Smooth muscle cell (in vitro differentiated cells): ENCODE measurements at regions not wholly inside any gene's neighbourhood (a gene's known extent, or its start where the extent isn't known, plus 50 kb on each side); places are given as distances from the start of the nearest gene placed in this dataset.

Experiments used
- DNase-seq: peaks from one replicate; lab custom pipeline; 2025; ENCODE audit not compliant: unreplicated experiment; lab: John Stamatoyannopoulos, UW
- H2AFZ ChIP-seq: fragments of 200-600 bp; sonication (generic); 2 replicates; pipeline ENCODE4 v1.6.0; 2016; ENCODE audit warnings: antibody characterized with exemption, low read depth, mild to moderate bottlenecking
- H3F3A ChIP-seq: fragments of 200-600 bp; sonication (generic); 2 replicates; pipeline ENCODE4 v1.6.0; 2017; ENCODE audit warnings: antibody characterized with exemption, low read depth
- H3K27ac ChIP-seq: fragments of 200-600 bp; sonication (generic); 2 replicates; pipeline ENCODE4 v1.5.1; 2016; ENCODE audit warnings: low read depth, mild to moderate bottlenecking
- H3K27me3 ChIP-seq: fragments of 200-600 bp; sonication (generic); 2 replicates; pipeline ENCODE4 v1.6.1; 2016; ENCODE audit warnings: low read depth, mild to moderate bottlenecking
- H3K36me3 ChIP-seq: fragments of 200-600 bp; sonication (generic); 2 replicates; pipeline ENCODE4 v1.5.1; 2016; ENCODE audit warnings: low read depth
- H3K4me1 ChIP-seq: fragments of 200-600 bp; sonication (generic); 2 replicates; pipeline ENCODE4 v1.5.1; 2016; ENCODE audit warnings: low read depth
- H3K4me2 ChIP-seq: fragments of 200-600 bp; sonication (generic); 2 replicates; pipeline ENCODE4 v1.6.0; 2016; ENCODE audit warnings: mild to moderate bottlenecking
- H3K4me3 ChIP-seq: fragments of 200-600 bp; sonication (generic); 2 replicates; pipeline ENCODE4 v1.5.1; 2016; ENCODE audit warnings: mild to moderate bottlenecking
- H3K79me2 ChIP-seq: fragments of 200-600 bp; sonication (generic); 2 replicates; pipeline ENCODE4 v1.6.0; 2016; ENCODE audit warnings: low read depth, mild to moderate bottlenecking
- H3K9ac ChIP-seq: fragments of 200-600 bp; sonication (generic); 2 replicates; pipeline ENCODE4 v1.6.0; 2016; ENCODE audit warnings: low read depth
- H3K9me3 ChIP-seq: fragments of 200-600 bp; sonication (generic); replicated peaks from 2 replicates; pipeline ENCODE4 v1.5.1; 2016; ENCODE audit warnings: low read depth
- H4K20me1 ChIP-seq: fragments of 200-600 bp; sonication (generic); 2 replicates; pipeline ENCODE4 v1.6.0; 2016; ENCODE audit warnings: low read depth
- CTCF ChIP-seq: fragments of 200-600 bp; sonication (generic); IDR thresholded peaks from 2 replicates; pipeline ENCODE4 v1.5.1; 2017; ENCODE audit warnings: borderline replicate concordance, mild to moderate bottlenecking, antibody characterized with exemption; ENCODE audit not compliant: insufficient read depth, poor library complexity, severe bottlenecking
- WGBS: methylation state at CpG from one replicate; pipeline ENCODE4 v1.1.7; 2016; ENCODE audit warnings: low lambda C conversion rate; 5-methylcytosine and 5-hydroxymethylcytosine counted together

- Histone ChIP-seq H3K36me3 (no peaks in the 10 kb centered on the region), H3K4me2 (no peak overlapping the region), H3K9ac (no peak overlapping the region), H3K79me2 (no peaks in the 10 kb centered on the region), H3K27ac (no peak overlapping the region), H3K4me1 (no peaks in the 10 kb centered on the region), H2AFZ (no peak overlapping the region), H4K20me1 (no peaks in the 10 kb centered on the region), H3F3A (no peaks in the 10 kb centered on the region), H3K4me3 (no peak overlapping the region), H3K9me3 (no peaks in the 10 kb centered on the region), H3K27me3 (no peaks in the 10 kb centered on the region)
- TF ChIP-seq CTCF: no peak
- no peak for DNase-seq
These were observed 525.8 kb downstream of the AGTPBP1 start for GRCh38 chr9:85215961-85216360.

GRCh38 chr9:85215416-85215815, 526.3 kb downstream of the AGTPBP1 start:
- WGBS: 94% methylated on average over 4 of the region's 4 CpGs
- H3K4me1 ChIP-seq: no peaks in the 10 kb centered on the region
- no peaks in the 10 kb centered on the region for H3K27me3 ChIP-seq
- no peak for DNase-seq
- no peak overlapping the region for H3K4me2 ChIP-seq
- no peaks in the 10 kb centered on the region for H3F3A ChIP-seq
- H2AFZ ChIP-seq: no peak overlapping the region
- no peak overlapping the region for H3K9ac ChIP-seq
- no peaks in the 10 kb centered on the region for H3K36me3 ChIP-seq
- H3K79me2 ChIP-seq: no peaks in the 10 kb centered on the region
- no peak overlapping the region for H3K4me3 ChIP-seq
- no peak overlapping the region for H3K27ac ChIP-seq
- no peaks in the 10 kb centered on the region for H4K20me1 ChIP-seq
- TF ChIP-seq CTCF: no peak
- no peaks in the 10 kb centered on the region for H3K9me3 ChIP-seq

GRCh38 chr9:85213650-85214607, 527.8 kb downstream of the AGTPBP1 start:
- WGBS: 77% methylated on average over 4 of the region's 4 CpGs
- H2AFZ ChIP-seq: no peak overlapping the region

More at GRCh38 chr9:85213650-85214607, 527.8 kb downstream of the AGTPBP1 start:
- H3K9me3 ChIP-seq: no peaks in the 10 kb centered on the region
- no peak overlapping the region for H3K4me2 ChIP-seq
- H3K27ac ChIP-seq: no peak overlapping the region
- H3K36me3 ChIP-seq: no peaks in the 10 kb centered on the region
- H3K9ac ChIP-seq: no peak overlapping the region
- no peaks in the 10 kb centered on the region for H3K27me3 ChIP-seq
- TF ChIP-seq CTCF: no peak
- no peak for DNase-seq
- H3K79me2 ChIP-seq: no peaks in the 10 kb centered on the region
- H3K4me1 ChIP-seq: no peaks in the 10 kb centered on the region
- no peak overlapping the region for H3K4me3 ChIP-seq
- no peaks in the 10 kb centered on the region for H4K20me1 ChIP-seq
- no peaks in the 10 kb centered on the region for H3F3A ChIP-seq
